ENCODE measurements at regions not wholly inside any gene's neighbourhood (a gene's known extent, or its start where the extent isn't known, plus 50 kb on each side); places are given as distances from the start of the nearest gene placed in this dataset.

DNA sequence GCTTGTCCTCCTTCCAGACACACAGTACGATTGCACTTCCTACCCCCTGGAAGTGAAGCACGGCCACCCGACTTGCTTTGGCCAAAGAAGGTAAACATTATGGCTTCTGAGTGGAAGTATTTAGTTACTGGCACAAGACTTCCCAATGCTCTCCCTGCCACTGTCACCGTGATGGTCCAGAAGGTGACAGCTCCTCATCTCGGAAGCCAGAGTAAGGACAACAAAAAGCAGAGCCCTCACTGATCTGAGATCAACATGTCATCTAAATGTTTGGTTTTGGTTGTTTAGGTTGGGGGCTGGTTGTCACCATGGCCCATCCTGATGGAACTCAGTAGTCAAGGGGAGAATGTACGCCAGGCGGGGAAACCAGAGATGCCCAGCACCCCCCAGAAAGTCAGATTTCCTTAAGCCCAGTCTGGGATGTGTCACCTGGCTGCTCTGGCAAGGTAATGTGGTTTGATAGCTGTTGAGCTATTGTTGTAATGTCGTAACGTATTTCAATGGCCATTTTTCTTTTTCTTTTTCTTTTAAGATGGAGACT lies 170.1 kb upstream of the ZNF536 start:
- TF ChIP-seq, protein P1, sequence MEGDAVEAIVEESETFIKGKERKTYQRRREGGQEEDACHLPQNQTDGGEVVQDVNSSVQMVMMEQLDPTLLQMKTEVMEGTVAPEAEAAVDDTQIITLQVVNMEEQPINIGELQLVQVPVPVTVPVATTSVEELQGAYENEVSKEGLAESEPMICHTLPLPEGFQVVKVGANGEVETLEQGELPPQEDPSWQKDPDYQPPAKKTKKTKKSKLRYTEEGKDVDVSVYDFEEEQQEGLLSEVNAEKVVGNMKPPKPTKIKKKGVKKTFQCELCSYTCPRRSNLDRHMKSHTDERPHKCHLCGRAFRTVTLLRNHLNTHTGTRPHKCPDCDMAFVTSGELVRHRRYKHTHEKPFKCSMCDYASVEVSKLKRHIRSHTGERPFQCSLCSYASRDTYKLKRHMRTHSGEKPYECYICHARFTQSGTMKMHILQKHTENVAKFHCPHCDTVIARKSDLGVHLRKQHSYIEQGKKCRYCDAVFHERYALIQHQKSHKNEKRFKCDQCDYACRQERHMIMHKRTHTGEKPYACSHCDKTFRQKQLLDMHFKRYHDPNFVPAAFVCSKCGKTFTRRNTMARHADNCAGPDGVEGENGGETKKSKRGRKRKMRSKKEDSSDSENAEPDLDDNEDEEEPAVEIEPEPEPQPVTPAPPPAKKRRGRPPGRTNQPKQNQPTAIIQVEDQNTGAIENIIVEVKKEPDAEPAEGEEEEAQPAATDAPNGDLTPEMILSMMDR (conservative IDR thresholded peaks at IDR 0.05 in 1 of 2, IDR thresholded peaks at IDR 0.05 in 1 of 2; ENCODE audit: extremely low read depth in 1 of 2, insufficient read depth in 1 of 2, low read depth in 1 of 2, low read length in 2 of 2) = no peak
- TF ChIP-seq EZH2 (IDR thresholded peaks at IDR 0.05; ENCODE audit: borderline replicate concordance, low read length) = no peak
